DOHH2 (cell line): ENCODE measurements at regions not wholly inside any gene's neighbourhood (a gene's known extent, or its start where the extent isn't known, plus 50 kb on each side); places are given as distances from the start of the nearest gene placed in this dataset.

ENCODE experiments used
- EZH2phosphoT487 ChIP-seq: fragments of 200-600 bp; sonication (generic); IDR thresholded peaks from 2 replicates; pipeline ENCODE4 v1.6.1; 2017; ENCODE audit warnings: borderline replicate concordance, mild to moderate bottlenecking, antibody characterized with exemption, low read length, moderate library complexity, mixed read lengths
- TF ChIP-seq, protein P1 (sequence below): fragments of 200-600 bp; sonication (generic); IDR thresholded peaks from one replicate; pipeline ENCODE4 v1.5.1; 2014; ENCODE audit warnings: antibody characterized with exemption, mild to moderate bottlenecking, low read depth, low read length; ENCODE audit not compliant: poor library complexity, severe bottlenecking

DNA sequence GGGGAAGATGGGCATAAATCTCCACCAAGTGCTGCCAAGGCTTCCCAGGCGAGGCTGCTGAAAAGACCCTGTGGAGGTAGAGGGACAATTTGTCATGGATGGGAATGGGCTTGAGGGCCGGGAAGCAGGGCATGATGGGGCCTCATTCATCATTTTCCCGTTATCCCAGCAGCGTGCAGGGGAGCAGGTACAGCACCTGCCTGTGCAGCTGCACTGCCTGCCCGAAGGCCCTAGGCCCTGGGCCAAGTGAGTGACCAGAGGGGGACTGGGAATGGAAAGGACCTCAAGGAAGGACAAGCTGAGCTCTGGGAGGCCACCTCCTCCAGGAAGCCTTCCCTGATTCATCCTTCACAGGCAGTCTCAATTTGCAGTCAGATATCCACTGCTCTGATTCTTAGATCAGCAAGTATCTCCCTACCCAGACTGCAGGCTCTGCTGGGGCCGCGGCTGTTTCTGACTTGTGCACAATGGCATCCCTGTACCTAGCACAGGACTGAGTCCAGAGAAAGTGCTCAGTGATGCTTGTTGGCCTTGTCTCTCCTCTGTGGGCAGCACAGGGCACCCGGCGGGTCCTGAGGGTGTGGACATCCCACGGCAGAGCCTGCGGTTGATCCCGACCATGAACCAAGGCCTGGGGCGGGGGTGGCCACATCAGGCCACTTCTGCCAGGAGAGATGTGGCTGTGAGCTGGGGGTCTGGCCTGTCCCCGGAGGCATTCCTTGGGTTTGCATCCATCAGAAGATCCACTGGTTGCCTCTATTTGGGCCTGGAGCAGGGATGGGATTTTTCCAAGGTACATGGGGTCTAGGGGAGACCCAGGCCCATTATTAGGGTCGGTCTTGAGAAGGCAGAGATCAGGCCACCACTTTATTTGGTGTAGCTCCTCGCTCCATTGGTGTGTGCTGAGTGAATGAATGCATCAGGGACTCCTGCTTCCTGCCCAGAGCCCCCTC lies 167.3 kb upstream of the RTL1 start:
- TF ChIP-seq, protein P1, sequence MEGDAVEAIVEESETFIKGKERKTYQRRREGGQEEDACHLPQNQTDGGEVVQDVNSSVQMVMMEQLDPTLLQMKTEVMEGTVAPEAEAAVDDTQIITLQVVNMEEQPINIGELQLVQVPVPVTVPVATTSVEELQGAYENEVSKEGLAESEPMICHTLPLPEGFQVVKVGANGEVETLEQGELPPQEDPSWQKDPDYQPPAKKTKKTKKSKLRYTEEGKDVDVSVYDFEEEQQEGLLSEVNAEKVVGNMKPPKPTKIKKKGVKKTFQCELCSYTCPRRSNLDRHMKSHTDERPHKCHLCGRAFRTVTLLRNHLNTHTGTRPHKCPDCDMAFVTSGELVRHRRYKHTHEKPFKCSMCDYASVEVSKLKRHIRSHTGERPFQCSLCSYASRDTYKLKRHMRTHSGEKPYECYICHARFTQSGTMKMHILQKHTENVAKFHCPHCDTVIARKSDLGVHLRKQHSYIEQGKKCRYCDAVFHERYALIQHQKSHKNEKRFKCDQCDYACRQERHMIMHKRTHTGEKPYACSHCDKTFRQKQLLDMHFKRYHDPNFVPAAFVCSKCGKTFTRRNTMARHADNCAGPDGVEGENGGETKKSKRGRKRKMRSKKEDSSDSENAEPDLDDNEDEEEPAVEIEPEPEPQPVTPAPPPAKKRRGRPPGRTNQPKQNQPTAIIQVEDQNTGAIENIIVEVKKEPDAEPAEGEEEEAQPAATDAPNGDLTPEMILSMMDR, result no peak
- no peak for TF ChIP-seq EZH2phosphoT487
